Esophagus muscularis mucosa (tissue), 4 donors: ENCODE measurements at regions not wholly inside any gene's neighbourhood (a gene's known extent, or its start where the extent isn't known, plus 50 kb on each side); places are given as distances from the start of the nearest gene placed in this dataset.

Source experiments
- DNase-seq: peaks from one replicate; pipeline ENCODE4 v3.0.0-alpha.2; 2017; ENCODE audit errors: extremely low spot score
- H3K27ac ChIP-seq, 4 donors: fragments of 200-600 bp; sonication (generic); replicated peaks in 1 of 4; 1 replicate in 3 of 4; 2 replicates in 1 of 4; pipeline ENCODE4 v1.5.1; 2016 to 2019; ENCODE audit warnings: mild to moderate bottlenecking in 1 of 4
- H3K27me3 ChIP-seq, 4 donors: fragments of 200-600 bp; sonication (generic); one replicate each; pipeline versions ENCODE4 v1.5.1 to v1.6.0; 2016 to 2019
- H3K36me3 ChIP-seq, 4 donors: fragments of 200-600 bp; sonication (generic); one replicate each; pipeline ENCODE4 v1.5.1; 2016 to 2019
- H3K4me1 ChIP-seq, 4 donors: fragments of 200-600 bp; sonication (generic); one replicate each; pipeline ENCODE4 v1.5.1; 2016 to 2019
- H3K4me3 ChIP-seq, 4 donors: fragments of 200-600 bp; sonication (generic); 1 replicate in 2 of 4; 2 replicates in 2 of 4; pipeline ENCODE4 v1.5.1; 2016 to 2019; ENCODE audit warnings: mild to moderate bottlenecking in 4 of 4, moderate library complexity in 1 of 4
- H3K9me3 ChIP-seq, 4 donors: fragments of 200-600 bp; sonication (generic); 1 replicate in 3 of 4; 2 replicates in 1 of 4; pipeline ENCODE4 v1.5.1; 2016 to 2019
- EP300 ChIP-seq: sonication (generic); formaldehyde crosslinking; IDR thresholded peaks from one replicate; pipeline ENCODE4 v1.6.1; 2017; ENCODE audit warnings: antibody characterized with exemption
- POLR2A ChIP-seq: fragments of 450-650 bp; IDR thresholded peaks from one replicate; pipeline ENCODE4 v1.6.1; 2017; ENCODE audit warnings: antibody characterized with exemption, moderate library complexity, mild to moderate bottlenecking, low read depth
- POLR2AphosphoS5 ChIP-seq, 2 donors: sonication (generic); formaldehyde crosslinking; IDR thresholded peaks; one replicate each; pipeline ENCODE4 v1.6.1; 2017; ENCODE audit warnings: antibody characterized with exemption in 2 of 2
- WGBS: methylation state at CpG from one replicate; pipeline ENCODE4 v1.1.5; 2018; 5-methylcytosine and 5-hydroxymethylcytosine counted together
- intact Hi-C: fragments of 100-400 bp; cut with DNase I; formaldehyde crosslinking; loops from one replicate; pipeline ENCODE4 v1.15.1; 2023
- TF ChIP-seq, protein P1 (sequence below), 3 experiments: fragments of 200-600 bp in 2 of 3; fragments of 450-650 bp in 1 of 3; sonication (generic) in 2 of 3; IDR thresholded peaks; one replicate each; pipeline ENCODE4 v1.5.1; 2017 to 2019; ENCODE audit warnings: antibody characterized with exemption in 3 of 3, mild to moderate bottlenecking in 2 of 3, moderate library complexity in 1 of 3

DNA sequence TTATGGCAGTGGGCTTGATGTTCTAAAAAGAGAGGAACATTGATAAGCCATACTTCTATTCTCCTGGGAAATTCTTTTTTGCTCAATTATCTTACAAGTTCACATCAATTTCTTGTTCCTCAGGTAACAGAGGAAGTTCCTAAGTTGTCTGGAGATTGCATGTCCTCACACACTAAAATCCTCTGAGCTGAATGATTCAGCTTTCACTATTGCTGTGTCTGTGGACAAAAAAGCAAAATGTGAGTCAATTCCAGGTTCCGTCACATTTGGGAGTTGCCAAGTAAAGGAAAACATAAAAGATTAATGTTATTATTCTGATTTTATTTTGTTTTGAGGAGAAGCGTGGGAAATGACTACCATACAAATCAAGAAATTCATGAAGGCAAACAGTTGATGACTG lies 316.7 kb downstream of the CHRM3 start:
- no peaks in the 10 kb centered on the region for H3K27me3 ChIP-seq
- DNase-seq: no peak
- WGBS: 87% methylated on average over 2 of the region's 2 CpGs
- H3K36me3 ChIP-seq: no peaks in the 10 kb centered on the region
- TF ChIP-seq, protein P1, sequence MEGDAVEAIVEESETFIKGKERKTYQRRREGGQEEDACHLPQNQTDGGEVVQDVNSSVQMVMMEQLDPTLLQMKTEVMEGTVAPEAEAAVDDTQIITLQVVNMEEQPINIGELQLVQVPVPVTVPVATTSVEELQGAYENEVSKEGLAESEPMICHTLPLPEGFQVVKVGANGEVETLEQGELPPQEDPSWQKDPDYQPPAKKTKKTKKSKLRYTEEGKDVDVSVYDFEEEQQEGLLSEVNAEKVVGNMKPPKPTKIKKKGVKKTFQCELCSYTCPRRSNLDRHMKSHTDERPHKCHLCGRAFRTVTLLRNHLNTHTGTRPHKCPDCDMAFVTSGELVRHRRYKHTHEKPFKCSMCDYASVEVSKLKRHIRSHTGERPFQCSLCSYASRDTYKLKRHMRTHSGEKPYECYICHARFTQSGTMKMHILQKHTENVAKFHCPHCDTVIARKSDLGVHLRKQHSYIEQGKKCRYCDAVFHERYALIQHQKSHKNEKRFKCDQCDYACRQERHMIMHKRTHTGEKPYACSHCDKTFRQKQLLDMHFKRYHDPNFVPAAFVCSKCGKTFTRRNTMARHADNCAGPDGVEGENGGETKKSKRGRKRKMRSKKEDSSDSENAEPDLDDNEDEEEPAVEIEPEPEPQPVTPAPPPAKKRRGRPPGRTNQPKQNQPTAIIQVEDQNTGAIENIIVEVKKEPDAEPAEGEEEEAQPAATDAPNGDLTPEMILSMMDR (IDR thresholded peaks at IDR 0.05): no peak
- no peak for TF ChIP-seq POLR2AphosphoS5 (IDR thresholded peaks at IDR 0.05)
- no peak for TF ChIP-seq EP300
- no peak for TF ChIP-seq POLR2A
- no peak overlapping the region for H3K27ac ChIP-seq
- peaks cover 0 to 6% (median 2%) of the 10 kb centered on the region in 4 donors for H3K4me1 ChIP-seq
- intact Hi-C loops: no loop called here
- H3K4me3 ChIP-seq: no peak overlapping the region
- H3K9me3 ChIP-seq: no peaks in the 10 kb centered on the region

DNA sequence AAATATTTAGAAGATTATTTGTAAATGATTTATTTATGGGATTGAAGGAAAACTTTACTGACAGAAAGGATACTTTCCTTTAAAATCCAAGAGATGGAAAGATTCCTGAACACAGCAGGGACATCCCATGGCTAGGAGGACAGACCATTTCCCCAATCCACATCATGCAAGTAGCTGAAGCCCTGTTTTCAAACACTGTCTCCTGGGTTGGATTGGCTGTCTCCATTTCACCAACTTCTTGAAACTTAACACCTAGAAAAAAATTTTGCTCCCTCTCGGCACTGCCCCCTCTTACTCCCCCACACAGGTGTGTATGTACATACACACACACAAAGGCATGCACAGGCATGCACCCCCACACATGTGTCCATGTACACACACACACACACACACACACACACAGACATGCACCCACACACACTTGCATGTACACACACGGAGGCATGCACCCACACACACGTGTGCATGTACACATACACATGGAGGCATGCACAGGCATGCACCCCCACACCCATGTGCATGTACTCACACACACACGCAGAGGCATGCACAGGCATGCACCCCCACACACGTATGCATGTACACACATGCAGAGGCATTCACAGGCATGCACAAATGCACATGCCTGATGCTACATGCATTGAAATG lies 320.0 kb downstream of the CHRM3 start:
- peaks cover 0 to 6% (median 2%) of the 10 kb centered on the region in 4 donors for H3K4me1 ChIP-seq
- no peaks in the 10 kb centered on the region for H3K36me3 ChIP-seq
- WGBS: 75% methylated on average over 5 of the region's 5 CpGs
- H3K27me3 ChIP-seq: no peaks in the 10 kb centered on the region
- H3K27ac ChIP-seq: no peak overlapping the region
- intact Hi-C loops: no loop called here
- no peak overlapping the region for H3K4me3 ChIP-seq
- H3K9me3 ChIP-seq: no peaks in the 10 kb centered on the region
- TF ChIP-seq, protein P1 (IDR thresholded peaks at IDR 0.05): no peak
- no peak for TF ChIP-seq POLR2A
- no peak for TF ChIP-seq EP300
- TF ChIP-seq POLR2AphosphoS5 (IDR thresholded peaks at IDR 0.05): no peak
- no peak for DNase-seq

DNA sequence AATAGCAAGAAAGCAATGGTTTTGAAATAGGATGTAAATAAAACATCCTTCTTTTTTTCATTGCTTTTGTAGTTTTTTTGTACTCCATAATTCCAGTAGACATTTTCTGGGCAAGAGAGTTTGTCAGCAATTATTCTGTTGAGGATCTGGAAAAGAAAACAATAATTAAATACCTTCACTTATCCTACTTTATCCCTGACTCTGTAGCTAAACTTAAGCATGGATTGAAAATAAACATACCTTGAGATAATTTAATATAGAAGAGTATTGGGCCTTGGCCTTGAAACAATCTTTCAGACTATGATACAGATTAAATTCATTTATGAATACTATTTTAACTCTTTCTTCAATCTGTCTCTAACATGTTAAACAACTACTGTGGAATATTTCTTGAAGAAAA lies 321.2 kb downstream of the CHRM3 start:
- intact Hi-C loops: no loop called here
- Histone ChIP-seq H3K4me1 (peaks cover 0 to 6% (median 2%) of the 10 kb centered on the region in 4 donors), H3K4me3 (no peak overlapping the region), H3K36me3 (no peaks in the 10 kb centered on the region), H3K27ac (no peak overlapping the region), H3K27me3 (no peaks in the 10 kb centered on the region), H3K9me3 (no peaks in the 10 kb centered on the region)
- no peak for DNase-seq
- TF ChIP-seq POLR2AphosphoS5 (IDR thresholded peaks at IDR 0.05) (no peak), EP300 (no peak), POLR2A (no peak)
- TF ChIP-seq, protein P1 (IDR thresholded peaks at IDR 0.05): no peak

DNA sequence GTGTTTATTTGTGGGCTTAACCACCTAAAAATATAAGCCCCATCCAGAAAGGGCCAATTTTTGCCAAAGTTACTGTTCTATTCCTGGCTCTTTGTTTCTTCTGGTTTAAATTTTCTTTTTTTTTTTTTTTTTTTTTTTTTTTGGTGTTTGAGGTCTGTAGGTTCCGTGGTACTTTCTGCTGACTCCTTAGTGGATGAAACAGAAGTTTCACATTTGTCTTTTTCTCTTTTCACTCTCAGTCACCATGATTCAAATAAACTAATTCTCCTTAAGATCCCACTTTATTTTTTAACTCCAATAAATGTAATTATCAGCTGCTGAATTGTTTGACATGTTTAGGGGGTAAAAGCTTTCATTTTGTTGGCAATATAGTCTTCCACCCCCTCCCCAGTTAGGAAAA lies 322.3 kb downstream of the CHRM3 start:
- no peaks in the 10 kb centered on the region for H3K36me3 ChIP-seq
- no peak for DNase-seq
- no peak overlapping the region for H3K4me3 ChIP-seq
- TF ChIP-seq, protein P1 (IDR thresholded peaks at IDR 0.05): no peak
- TF ChIP-seq EP300: no peak
- no peak for TF ChIP-seq POLR2AphosphoS5 (IDR thresholded peaks at IDR 0.05)
- no peak for TF ChIP-seq POLR2A
- intact Hi-C loops: no loop called here
- H3K27ac ChIP-seq: no peak overlapping the region
- H3K27me3 ChIP-seq: no peaks in the 10 kb centered on the region
- no peaks in the 10 kb centered on the region for H3K9me3 ChIP-seq
- WGBS: 90% methylated on average over 1 of the region's 1 CpG
- peaks cover 0 to 6% (median 2%) of the 10 kb centered on the region in 4 donors for H3K4me1 ChIP-seq

DNA sequence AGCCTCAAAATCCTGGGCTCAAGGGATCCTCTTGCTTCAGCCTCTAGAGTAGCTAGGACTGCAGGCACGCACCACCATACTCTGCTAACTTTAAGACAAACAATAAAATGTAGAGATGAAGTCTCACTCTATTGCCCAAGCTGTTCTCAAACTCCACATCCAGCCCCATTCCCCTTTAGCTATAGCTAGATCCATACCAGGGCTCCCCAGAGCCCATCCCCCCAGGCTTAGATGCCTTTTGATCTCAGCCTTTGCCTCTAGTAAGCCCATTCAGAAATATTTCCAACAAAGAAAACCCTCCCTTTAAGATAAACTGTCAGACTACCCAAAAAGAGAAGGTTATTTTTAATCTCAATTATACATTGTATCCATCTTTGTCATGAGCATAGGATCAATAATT lies 325.4 kb downstream of the CHRM3 start:
- Histone ChIP-seq H3K36me3 (no peaks in the 10 kb centered on the region), H3K4me3 (no peak overlapping the region), H3K27me3 (no peaks in the 10 kb centered on the region), H3K4me1 (peaks cover 0 to 8% (median 6%) of the 10 kb centered on the region in 4 donors), H3K27ac (no peak overlapping the region), H3K9me3 (no peaks in the 10 kb centered on the region)
- WGBS: 100% methylated on average over 1 of the region's 1 CpG
- intact Hi-C loops: loop anchor here (10.0 kb wide), 1 partner anchor 327 kb away; the partner anchor contains the start of gene CHRM3
- DNase-seq: no peak
- TF ChIP-seq, protein P1 (IDR thresholded peaks at IDR 0.05): no peak
- TF ChIP-seq POLR2AphosphoS5 (IDR thresholded peaks at IDR 0.05) (no peak), POLR2A (no peak), EP300 (no peak)
